Thymus (tissue), 11 donors: ENCODE measurements at regions not wholly inside any gene's neighbourhood (a gene's known extent, or its start where the extent isn't known, plus 50 kb on each side); places are given as distances from the start of the nearest gene placed in this dataset.
A peak's percentile ranks its signal among the peaks of the same experiment; 100 is the strongest.

ENCODE experiments used
- DNase-seq, 9 donors: peaks; one replicate each; pipeline ENCODE4 v3.0.0-alpha.2; 2013; ENCODE audit warnings: low spot score in 9 of 9, low read depth in 6 of 9, missing footprints in 1 of 9
- H3K27ac ChIP-seq, 2 donors: one replicate each; pipeline ENCODE4 v1.5.1; 2013; ENCODE audit warnings: control low read depth in 1 of 2, low read depth in 1 of 2, low read length in 1 of 2, mild to moderate bottlenecking in 1 of 2, moderate library complexity in 1 of 2
- H3K27me3 ChIP-seq, 2 donors: one replicate each; pipeline ENCODE4 v1.5.1; 2013; ENCODE audit warnings: low read length in 1 of 2; ENCODE audit not compliant: control insufficient read depth in 2 of 2, insufficient read depth in 1 of 2
- H3K36me3 ChIP-seq, 2 donors: one replicate each; pipeline ENCODE4 v1.5.1; 2013; ENCODE audit warnings: low read length in 1 of 2, mild to moderate bottlenecking in 1 of 2, moderate library complexity in 1 of 2; ENCODE audit not compliant: control insufficient read depth in 2 of 2, insufficient read depth in 2 of 2
- H3K4me1 ChIP-seq, 2 donors: one replicate each; pipeline ENCODE4 v1.5.1; 2013; ENCODE audit warnings: low read length in 2 of 2; ENCODE audit not compliant: control insufficient read depth in 2 of 2, insufficient read depth in 2 of 2
- H3K4me3 ChIP-seq, 2 donors: one replicate each; pipeline ENCODE4 v1.5.1; 2013; ENCODE audit warnings: low read length in 2 of 2, control low read depth in 1 of 2, mild to moderate bottlenecking in 1 of 2
- H3K9me3 ChIP-seq, 2 donors: one replicate each; pipeline ENCODE4 v1.5.1; 2013; ENCODE audit warnings: low read length in 1 of 2, mild to moderate bottlenecking in 1 of 2; ENCODE audit not compliant: control insufficient read depth in 2 of 2, insufficient read depth in 1 of 2
- WGBS: extraction: QIAGEN DNeasy Blood & Tissue Kit; methylation state at CpG from one replicate; pipeline ENCODE4 v1.1.7; 2013; 5-methylcytosine and 5-hydroxymethylcytosine counted together
- donor health status: healthy.

GRCh38 chr7:96521068-96521894, 188.4 kb downstream of the SEM1 start:
- WGBS: 87% methylated on average over 13 of the region's 13 CpGs
- Histone ChIP-seq H3K27me3 (no peaks in the 10 kb centered on the region), H3K9me3 (no peaks in the 10 kb centered on the region), H3K4me1 (no peaks in the 10 kb centered on the region), H3K27ac (no peak overlapping the region), H3K4me3 (no peak overlapping the region), H3K36me3 (no peaks in the 10 kb centered on the region)
- no peak for DNase-seq

GRCh38 chr7:96508371-96508770, 186.5 kb upstream of the SLC25A13 start:
- no peaks in the 10 kb centered on the region for H3K9me3 ChIP-seq
- no peak overlapping the region for H3K4me3 ChIP-seq
- H3K27me3 ChIP-seq: no peaks in the 10 kb centered on the region
- no peak overlapping the region for H3K27ac ChIP-seq
- H3K4me1 ChIP-seq: no peaks in the 10 kb centered on the region
- no peaks in the 10 kb centered on the region for H3K36me3 ChIP-seq
- DNase-seq: no peak
- 35% methylated on average over 1 of the region's 1 CpG for WGBS

GRCh38 chr7:96503597-96503996, 181.7 kb upstream of the SLC25A13 start:
- WGBS: 93% methylated on average over 1 of the region's 1 CpG
- Histone ChIP-seq H3K27ac (no peak overlapping the region), H3K4me1 (no peaks in the 10 kb centered on the region), H3K27me3 (no peaks in the 10 kb centered on the region), H3K9me3 (no peaks in the 10 kb centered on the region), H3K36me3 (no peaks in the 10 kb centered on the region), H3K4me3 (no peak overlapping the region)
- DNase-seq: no peak

- DNase-seq: no peak
- no peaks in the 10 kb centered on the region for H3K9me3 ChIP-seq
- H3K27me3 ChIP-seq: no peaks in the 10 kb centered on the region
- H3K27ac ChIP-seq: no peak overlapping the region
- H3K36me3 ChIP-seq: no peaks in the 10 kb centered on the region
- no peak overlapping the region for H3K4me3 ChIP-seq
- H3K4me1 ChIP-seq: no peaks in the 10 kb centered on the region
Observed at GRCh38 chr7:96501318-96501717, 179.4 kb upstream of the SLC25A13 start.

GRCh38 chr7:96499532-96499931, 177.6 kb upstream of the SLC25A13 start:
- 78% methylated on average over 3 of the region's 3 CpGs for WGBS
- Histone ChIP-seq H3K27me3 (no peaks in the 10 kb centered on the region), H3K4me3 (no peak overlapping the region), H3K36me3 (no peaks in the 10 kb centered on the region), H3K4me1 (no peaks in the 10 kb centered on the region), H3K9me3 (no peaks in the 10 kb centered on the region), H3K27ac (no peak overlapping the region)
- DNase-seq: no peak

- Histone ChIP-seq H3K27me3 (no peaks in the 10 kb centered on the region), H3K9me3 (no peaks in the 10 kb centered on the region), H3K36me3 (no peaks in the 10 kb centered on the region), H3K4me1 (no peaks in the 10 kb centered on the region), H3K27ac (no peak overlapping the region), H3K4me3 (no peak overlapping the region)
- WGBS: 92% methylated on average over 2 of the region's 2 CpGs
- no peak for DNase-seq
Observed at GRCh38 chr7:96497567-96497966, 175.7 kb upstream of the SLC25A13 start.

GRCh38 chr7:96495751-96496216, 173.9 kb upstream of the SLC25A13 start:
- WGBS: 66% methylated on average over 6 of the region's 6 CpGs
- no peak overlapping the region for H3K27ac ChIP-seq
- DNase-seq: peak in 1 of 9 donors; percentile 20
- H3K9me3 ChIP-seq: no peaks in the 10 kb centered on the region
- H3K4me3 ChIP-seq: no peak overlapping the region
- H3K36me3 ChIP-seq: no peaks in the 10 kb centered on the region
- no peaks in the 10 kb centered on the region for H3K4me1 ChIP-seq
- H3K27me3 ChIP-seq: no peaks in the 10 kb centered on the region

- Histone ChIP-seq H3K4me1 (no peaks in the 10 kb centered on the region), H3K36me3 (no peaks in the 10 kb centered on the region), H3K9me3 (no peaks in the 10 kb centered on the region), H3K27ac (no peak overlapping the region), H3K4me3 (no peak overlapping the region), H3K27me3 (no peaks in the 10 kb centered on the region)
- WGBS: 97% methylated on average over 4 of the region's 4 CpGs
- DNase-seq: no peak
Observed at GRCh38 chr7:96486681-96487080, 164.8 kb upstream of the SLC25A13 start.

- no peaks in the 10 kb centered on the region for H3K4me1 ChIP-seq
- no peaks in the 10 kb centered on the region for H3K27me3 ChIP-seq
- no peak overlapping the region for H3K4me3 ChIP-seq
- no peak for DNase-seq
- H3K36me3 ChIP-seq: no peaks in the 10 kb centered on the region
- H3K27ac ChIP-seq: no peak overlapping the region
- no peaks in the 10 kb centered on the region for H3K9me3 ChIP-seq
- 97% methylated on average over 1 of the region's 1 CpG for WGBS
Observed at GRCh38 chr7:96484845-96485244, 162.9 kb upstream of the SLC25A13 start.
